Fibroblast of gingiva (primary cell): ENCODE measurements at regions not wholly inside any gene's neighbourhood (a gene's known extent, or its start where the extent isn't known, plus 50 kb on each side); places are given as distances from the start of the nearest gene placed in this dataset.
"Not testable (repeated sequence)": the region's sequence is repeated elsewhere in the genome, so short reads cannot be mapped to it uniquely, and the experiment has no call there.

Experiments
- DNase-seq: peaks from one replicate; pipeline ENCODE4 v3.0.0-alpha.2; 2011; ENCODE audit warnings: low read depth

DNA sequence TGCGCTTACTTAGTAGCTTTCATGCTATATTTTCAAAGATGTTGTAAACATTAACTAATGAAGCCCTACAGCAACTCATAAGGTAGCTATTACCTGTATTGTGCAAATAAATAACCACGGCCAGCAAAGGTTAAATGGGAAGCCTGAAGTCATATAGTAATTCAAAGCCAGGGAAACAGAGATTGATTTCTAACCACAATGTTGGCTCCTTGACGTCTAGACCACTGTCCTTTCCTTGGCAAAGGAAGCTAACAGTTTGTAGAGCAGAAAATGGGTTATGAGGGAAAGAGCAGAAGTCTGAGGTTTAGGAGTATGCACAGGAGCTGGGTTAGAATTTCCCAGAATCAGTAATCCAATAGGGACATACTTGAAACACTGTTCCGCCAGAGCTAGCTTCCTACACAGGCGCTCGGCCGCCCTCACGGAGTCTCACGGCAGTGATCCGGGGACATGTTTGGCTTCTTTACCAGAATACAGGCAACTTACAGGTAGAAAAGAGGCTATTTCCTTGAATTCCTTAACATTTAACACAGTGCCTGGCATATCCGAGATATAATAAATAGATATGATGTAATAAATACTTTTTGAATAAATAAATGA, 298.8 kb upstream of the LYPLAL1 start:
- no peak for DNase-seq

DNA sequence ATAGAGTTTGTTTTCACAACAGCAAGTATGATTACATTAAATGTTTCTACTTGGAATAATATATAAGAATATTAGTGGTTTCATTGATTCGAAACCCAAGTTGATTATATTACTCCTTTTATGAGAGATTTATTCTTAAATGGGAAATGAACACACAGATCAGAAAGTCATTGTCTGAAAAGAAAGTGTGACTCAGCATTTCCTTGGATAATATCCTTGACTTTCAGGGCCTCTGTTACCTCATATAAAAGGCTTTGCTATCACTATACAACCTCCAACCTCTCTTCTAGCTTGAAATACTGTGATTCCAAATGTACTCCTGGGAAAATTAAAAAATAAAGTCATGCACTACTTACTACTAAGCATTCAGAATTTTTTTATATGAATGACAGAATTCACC, 295.3 kb upstream of the LYPLAL1 start:
- peak; percentile 42 for DNase-seq

DNA sequence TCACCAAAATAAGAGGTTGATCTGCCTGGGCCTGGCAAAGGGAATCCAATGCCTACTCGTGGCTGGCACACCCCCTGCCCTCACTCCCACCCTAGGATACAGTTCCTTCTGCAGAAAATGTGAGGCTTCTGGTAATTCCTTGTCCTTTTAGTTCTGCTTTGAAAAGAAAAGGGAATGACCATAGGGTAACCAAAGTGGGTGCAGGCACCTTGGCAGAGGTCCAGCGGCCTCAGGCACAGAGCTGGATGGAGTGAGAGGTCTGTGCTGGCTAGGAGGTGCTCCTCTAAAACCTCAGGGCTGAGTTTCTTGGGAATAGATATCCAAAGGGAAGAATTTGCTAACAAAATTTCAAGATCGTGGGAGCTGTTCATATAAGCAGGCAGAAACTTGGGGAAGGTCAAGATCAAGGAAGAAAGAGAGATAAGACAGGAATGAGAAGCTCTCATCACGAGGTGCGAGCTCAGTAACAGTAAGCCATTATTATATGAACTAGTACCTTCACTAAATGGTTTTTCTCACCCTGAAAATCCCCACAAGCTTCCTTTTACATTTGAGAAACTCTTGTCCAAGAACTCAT, 293.1 kb upstream of the LYPLAL1 start:
- DNase-seq = no peak

DNA sequence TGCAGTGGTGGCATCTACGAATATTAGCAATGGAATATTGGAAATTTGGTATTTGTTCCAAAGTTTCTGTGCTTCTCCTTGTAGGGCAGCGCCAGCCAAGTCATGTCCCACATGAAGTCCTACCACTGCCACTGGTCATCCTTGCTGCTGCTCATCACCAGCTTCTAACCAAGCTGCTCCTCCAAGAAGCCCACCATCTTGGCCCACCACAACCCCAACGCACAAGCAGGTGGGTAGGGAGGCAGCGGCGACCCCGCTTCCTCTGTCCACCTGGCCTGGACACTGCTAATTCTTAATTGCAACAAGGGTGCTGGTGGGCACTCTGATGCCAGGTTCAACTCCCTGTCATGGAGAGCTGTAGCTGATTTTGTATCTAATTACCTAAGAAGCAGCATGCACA, 291.2 kb upstream of the LYPLAL1 start:
- DNase-seq = no peak

DNA sequence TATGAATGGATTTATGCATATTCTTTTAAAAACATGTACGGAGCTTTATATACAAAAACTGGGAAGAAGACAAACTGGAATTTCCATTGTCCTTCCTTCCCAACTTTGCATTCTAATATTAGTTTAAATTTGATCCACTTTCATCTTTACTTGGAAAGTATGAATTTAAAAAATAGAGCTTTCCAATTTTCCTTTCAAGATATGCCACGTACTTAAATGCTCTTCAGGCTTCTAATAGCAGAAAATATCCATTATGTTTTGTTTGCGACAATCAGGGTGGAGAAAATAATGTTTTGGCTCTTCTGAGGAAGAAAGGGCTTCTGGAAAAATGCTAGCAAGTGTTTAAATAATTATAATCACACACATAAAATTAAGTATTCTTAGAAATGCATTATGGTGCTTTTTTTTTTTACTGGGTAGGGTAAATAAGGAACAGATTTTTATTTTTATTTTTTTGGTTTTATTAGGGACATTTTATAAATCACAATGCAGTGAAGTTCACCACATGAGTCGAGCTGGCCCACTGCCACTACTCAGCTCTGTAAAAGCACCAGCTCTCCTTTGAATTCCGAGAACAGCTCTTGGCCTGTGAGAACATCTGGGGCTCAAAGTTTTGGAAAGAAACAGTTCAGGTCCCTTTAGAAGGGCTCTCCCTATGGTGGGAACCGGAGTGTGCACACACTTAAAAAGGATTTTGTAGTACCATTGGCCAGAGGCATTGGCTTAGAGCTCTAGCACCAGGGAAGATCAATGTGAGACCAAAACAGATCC, 287.4 kb upstream of the LYPLAL1 start:
- peak; percentile 17 for DNase-seq

DNA sequence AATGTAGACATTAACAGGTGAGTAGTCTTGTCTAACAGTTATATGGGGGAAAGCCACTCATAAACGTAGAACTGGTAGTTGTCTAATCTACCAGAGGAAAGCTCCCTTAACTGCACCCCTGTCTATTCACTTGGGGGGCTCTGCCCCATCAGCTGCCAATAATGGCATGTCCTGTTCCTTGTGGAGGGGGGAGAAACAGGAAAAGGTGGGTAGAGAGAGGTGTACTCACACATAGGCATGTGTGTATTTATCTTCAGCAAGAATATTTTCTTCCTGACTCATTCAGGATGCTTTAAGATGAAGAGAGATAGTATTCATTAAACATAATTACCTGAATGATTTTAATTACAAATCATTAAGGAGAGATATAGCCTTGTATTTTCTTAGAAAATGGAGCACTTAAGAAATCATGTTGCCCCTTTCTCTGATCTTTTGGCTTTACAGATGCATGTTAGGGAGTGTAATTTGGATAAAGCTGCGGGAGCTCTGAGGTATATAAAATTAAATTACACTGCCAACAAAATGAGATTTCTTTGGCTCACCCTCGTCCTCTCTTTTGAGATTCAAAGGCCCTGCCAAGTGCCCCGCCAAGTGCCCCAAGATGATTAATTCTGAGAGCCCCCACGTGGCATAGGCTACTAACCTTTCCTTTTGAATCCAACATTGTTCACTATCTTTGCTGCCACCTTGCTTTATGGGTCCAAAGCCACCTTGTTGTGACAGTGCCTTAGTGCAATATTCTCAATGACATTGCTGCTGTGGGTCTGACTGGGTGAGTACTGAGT, 286.3 kb upstream of the LYPLAL1 start:
- DNase-seq = no peak

DNA sequence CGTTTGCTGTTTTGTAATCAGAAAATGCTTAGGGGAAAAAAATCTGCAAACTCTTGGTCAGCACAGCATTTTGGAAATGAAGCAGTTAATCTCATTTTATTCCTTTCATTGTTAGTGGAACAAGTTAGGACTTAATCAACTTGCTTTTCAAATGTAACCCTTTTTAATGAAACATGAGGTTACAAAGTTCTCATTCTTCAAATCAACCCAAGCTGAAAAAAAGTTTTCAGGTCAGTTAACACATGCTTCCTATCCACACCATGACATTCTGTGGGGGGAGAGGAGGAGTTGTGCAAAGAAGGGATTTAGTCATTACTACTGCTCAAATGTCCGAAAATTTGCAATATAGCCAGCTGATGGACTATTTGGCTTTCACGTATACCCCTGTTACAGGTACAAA, 283.2 kb upstream of the LYPLAL1 start:
- DNase-seq = no peak

DNA sequence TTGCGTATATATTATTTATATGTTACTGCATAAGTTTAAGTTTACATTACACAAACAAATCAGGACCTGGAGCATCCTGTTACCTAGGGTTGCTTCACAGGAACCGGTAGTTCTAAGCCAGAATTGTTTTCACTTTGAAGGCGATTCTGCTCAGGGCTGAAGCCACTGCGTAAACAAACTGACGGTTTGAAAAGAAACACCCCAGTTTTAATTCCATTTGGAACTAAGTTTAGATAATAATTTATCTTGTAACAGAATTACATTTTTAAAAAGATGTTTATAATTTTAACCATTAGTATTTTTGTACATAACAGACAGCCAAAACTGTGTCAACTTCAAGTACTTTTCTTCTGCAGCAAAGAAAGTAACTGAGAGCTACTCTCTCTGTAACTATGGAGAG, 282.1 kb upstream of the LYPLAL1 start:
- DNase-seq = no peak

DNA sequence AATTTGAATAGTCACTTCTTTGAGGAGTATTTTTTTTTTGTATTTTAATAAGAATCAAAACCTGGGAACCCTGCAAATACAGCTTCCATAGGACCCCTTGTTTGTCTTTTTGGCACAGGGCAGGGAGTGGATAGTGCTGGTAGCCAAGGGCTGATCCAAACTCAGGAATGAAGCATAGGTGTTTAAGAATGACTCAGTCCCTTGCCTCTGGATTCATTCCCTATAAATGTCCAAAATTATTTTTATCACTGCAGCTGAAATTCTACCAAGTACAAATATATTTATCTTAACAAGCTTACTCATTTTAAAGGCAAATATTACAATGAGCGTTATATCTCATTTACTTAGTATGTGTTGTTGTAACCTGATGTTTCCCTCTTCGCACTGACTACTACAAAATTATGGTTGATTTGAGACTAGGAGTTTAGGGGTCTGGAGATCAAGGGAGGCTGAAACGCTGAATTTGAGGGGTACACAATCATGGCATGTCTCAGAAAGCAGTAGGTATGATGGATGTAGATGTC, 278.6 kb upstream of the LYPLAL1 start:
- no peak for DNase-seq

DNA sequence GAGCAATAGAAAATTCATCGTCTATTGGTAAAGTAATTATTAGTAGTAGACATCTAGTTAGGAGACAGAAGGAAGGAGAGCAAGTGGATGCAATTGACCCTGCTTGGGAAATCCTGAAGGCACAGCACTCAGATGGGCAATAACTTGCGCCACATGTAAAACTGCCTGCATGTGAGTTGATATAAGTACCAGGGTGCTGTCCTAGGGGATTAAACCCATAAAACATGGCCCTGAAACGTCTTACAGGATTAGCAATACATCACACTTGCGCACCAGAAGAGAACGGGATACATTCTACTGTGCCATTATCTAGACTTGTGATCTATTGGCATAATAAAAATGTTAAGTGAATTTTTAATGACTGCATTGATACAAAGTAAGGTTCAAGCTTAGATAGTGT, 277.5 kb upstream of the LYPLAL1 start:
- DNase-seq = no peak

DNA sequence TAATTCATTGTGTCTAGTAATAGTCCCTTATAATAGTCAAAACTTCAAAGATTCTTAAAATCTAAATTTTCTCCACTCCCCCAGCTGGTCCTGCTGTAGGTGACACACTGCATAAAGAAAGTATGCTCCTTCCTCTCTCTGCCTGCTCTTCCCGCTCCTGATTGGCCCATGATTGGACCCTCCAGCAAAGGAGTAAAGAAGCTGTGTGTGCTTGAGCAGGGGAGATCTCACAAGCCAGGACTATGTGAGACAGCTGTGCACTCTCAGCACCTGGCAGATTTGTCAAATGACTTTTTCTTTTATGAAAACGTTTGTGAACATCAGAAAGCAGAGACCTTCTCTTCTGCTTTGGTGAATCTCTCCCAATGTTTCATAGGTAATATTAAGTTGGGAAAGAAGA, 274.8 kb upstream of the LYPLAL1 start:
- DNase-seq = no peak

DNA sequence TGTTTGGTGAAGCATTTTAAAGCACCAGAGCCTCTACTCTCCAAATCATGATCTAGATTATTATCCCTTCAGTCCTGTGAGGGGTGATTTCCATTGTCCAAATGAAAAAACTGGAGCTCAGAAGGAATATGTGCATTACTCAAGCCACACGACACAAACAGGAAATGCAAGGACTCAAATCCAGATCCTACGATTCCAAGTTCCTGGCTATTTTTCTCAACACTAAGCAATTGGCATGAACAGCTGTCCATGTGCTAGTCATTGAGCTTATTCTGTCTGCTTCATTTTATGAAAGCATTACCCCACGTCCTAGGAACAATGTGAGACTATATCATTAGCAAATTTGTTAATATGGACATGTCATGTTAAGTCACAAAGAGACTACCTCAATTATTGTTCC, 273.1 kb upstream of the LYPLAL1 start:
- DNase-seq = peak; percentile 11

DNA sequence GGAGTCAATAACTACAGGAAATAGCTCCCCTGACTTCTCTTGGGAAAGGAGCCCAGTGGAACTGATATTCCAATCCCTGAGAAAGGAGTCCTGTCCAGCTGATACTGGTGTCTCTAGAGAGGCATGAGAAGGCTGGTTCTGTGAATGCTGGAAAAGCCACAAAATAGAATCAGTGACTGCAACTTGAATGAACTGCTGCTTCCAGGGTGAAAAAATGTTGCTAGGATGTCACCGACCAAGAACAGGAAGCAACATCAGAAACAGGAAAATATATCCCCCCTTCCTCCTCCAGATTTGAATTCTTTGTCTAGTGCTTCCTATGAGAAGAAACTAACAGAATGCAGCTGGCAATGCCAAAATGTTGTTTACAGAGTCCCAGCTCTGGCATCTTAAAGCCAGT, 269.3 kb upstream of the LYPLAL1 start:
- no peak for DNase-seq

DNA sequence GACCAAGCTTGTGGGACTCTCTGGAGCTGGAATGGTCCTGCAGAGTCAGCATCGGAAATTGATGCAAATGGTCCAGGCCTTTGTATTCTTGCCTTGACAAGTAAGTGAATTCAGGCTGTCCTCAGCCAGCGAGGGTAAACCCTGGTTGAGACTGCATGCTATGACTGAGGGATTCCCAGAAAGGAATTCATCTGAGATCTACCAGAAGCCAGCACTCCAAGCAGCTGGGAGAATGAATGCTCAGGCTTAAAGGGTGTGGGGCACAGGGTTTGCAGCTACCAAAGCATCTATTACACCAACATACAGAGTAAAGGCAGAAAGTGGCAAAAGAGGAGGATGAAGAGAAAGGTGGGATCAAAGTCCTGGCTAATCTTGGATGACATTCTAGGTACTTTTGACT, 257.0 kb upstream of the LYPLAL1 start:
- DNase-seq = no peak

DNA sequence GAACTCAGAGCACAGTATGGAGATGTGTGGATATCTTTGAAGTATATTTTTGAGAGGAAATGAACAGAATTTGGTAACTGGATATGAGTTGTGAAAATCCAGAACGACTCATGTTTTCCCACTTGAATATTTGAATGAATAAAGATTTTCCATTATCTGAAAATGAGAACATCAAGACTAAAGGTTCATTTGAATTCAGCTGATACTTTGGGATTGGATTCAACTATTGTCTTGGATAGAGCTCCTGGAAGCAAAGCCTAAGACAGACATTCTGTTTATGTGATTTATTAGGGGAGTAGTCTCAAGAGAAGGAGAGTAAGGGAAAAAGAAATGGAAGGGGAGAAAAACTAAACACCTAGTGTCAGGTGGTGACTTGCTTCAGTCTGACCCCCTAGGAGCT, 256.0 kb upstream of the LYPLAL1 start:
- DNase-seq = peak; percentile 67

DNA sequence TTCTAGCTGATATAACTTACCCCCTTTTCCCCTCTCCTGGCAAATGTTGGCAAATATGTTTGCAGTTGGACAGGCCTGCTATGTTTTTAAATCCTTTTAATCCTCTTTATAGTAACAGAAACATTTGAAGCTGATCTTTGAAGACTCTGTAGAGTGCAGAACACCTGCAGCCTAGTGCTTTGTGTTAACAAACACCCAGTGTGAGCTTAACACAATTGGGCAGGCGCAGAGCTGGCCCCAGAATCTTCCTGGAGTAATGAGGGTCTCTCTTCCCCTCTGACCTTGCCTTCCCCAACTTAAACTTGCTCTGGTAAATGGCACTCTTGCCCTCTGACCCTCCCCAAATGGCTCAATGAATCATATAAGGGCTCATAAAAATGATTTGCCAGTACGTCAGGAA, 247.9 kb upstream of the LYPLAL1 start:
- DNase-seq = no peak

DNA sequence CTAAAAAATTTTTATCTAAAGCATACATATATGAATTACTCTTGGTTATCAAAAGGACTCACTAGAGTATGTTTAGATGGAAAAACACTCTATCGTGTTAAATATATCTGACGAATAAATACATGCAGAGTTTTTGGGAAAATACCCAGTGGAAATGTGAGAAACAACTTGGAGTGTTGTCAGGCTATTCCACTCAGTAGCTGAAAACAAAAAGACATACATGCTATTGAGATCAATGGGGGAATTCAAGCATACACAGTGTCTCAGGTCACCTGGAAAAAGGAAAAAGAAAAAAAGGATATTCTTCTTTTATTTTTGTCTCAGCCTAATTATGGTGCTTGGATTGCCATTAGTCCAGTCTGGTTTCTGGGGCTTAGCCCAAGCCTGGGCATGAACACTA, 247.0 kb upstream of the LYPLAL1 start:
- DNase-seq = no peak

DNA sequence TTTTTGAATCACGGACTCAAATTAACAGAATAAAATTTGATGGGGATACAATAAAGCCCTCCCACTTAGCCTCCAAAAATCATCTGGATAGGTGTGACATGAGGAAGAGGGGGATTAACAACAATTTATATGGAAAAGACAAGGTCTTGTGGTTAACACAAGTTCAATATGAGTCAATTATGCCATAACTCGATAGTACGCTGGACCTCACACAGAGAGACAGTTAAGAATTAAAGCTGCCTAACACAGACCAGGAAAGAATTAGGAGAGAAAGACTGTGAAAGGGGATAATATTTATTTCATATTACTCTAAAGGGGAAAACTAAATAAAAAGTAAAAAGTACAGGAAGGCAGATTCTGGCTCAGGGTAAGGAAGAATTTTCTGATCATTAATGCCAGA, 243.7 kb upstream of the LYPLAL1 start:
- DNase-seq = no peak

DNA sequence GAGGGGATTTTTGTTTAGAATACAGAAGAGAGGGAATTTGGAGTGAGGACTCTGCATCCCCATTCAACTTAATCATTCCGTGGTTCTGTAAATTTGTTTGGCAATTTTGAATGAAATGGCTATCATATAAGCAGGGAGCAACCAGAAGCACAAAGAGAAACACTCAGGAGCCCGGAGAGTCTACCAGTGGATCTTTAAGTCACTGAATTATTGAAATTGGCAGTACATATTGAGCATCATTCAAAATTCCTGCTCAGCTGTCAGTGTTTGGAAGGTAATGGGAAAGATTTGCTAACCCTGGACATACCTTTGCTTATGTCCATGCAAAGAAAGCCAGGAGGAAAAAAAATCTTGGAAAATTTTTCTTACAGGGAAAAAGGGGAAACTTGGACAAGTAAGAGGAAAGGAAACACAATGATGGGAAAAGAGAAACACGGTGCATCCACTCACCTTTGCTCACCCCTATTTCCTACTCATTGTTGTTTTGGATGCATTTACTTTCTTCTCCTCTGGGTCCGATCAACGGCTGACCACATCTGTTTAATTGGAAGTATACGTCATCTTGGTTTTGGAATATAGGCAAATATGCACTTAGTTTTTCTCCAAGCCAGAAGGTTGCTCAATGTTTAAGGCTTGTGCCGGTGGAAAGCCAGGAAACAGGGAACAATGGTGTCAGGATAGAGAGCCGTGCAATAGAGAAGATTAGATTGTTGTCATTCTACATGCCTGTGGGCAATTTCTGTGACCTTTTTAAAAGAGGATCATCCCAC, 243.0 kb upstream of the LYPLAL1 start:
- DNase-seq = peak; percentile 97

DNA sequence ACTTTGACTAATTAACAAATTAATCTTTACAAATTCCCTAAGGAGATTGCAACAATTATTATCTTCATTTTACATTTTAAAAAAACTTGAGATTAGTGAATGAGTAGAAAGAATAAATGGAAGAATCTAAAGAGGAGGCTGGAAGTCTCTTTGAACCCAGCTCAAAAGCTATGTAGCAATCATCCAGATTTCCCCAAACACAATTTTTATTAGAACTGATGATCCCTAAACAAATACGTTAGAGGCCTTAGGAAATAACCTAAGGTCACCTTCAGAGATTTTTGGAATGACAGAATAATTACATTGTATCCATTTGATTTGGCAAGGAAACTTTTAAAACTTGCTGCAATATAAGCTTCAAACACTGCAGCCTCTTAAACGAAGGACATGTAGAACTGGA, 242.4 kb upstream of the LYPLAL1 start:
- DNase-seq = peak; percentile 57

DNA sequence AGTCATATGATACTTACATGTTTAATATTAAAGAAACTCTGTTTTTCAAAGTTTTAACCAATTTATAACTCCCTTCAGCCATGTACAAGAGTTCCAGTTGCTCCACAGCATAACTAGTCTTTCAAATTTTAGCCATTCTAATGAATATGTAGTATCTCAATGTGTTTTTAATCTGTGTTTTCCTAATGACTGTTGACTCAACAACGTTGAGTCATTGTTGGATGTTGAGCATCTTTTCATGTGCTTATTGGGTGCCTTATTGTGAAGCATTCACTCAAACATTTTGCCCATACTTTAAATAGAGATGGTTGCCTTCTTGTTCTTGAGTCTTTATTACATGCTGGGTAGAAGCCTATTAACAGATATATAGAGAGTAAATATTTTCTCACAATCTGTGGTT, 240.2 kb upstream of the LYPLAL1 start:
- DNase-seq = peak; percentile 50

DNA sequence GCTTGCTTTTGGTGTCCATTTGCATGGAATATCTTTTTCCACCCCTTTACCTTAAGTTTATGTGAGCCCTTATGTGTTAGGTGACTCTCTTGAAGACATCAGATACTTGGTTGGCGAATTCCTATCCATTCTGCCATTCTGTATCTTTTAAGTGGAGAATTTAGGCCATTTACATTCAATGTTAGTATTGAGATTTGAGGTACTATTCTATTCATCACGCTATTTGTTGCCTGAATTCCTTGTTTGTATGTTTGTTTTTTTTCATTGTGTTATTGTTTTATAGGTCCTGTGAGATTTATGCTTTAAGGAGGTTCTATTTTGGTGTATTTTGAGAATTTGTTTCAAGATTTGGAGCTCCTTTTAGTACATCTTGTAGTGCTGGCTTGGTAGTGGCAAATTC, 238.3 kb upstream of the LYPLAL1 start:
- not testable (repeated sequence) for DNase-seq
